GM19397 (cell line): ENCODE measurements at regions not wholly inside any gene's neighbourhood (a gene's known extent, or its start where the extent isn't known, plus 50 kb on each side); places are given as distances from the start of the nearest gene placed in this dataset.
"Not testable (repeated sequence)": the region's sequence is repeated elsewhere in the genome, so short reads cannot be mapped to it uniquely, and the experiment has no call there.

Experiments
- ATAC-seq: cut with Tn5 transposase; IDR thresholded peaks from one replicate; pipeline ENCODE4 v1.9.1; 2021; ENCODE audit warnings: mild to moderate bottlenecking, moderate library complexity; ENCODE audit not compliant: unreplicated experiment

DNA sequence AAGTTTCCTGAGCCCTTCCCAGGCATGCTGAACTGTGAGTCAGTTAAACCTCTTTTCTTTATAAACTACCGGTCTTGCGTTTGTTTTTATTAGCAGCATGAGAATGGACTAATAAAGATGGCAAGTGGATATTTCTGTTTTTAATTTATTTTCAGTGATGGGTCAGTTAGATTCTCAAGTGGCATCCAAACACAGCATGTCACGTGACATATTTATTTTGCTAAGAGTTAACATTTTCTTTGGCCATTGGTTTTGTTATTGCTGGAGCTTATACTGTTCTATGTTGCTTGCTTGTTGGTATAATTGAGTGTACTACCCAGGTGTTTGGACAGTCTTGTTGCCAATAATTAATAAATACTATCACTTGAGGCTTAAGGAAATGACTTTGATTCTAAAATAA is 181.7 kb upstream of the MALRD1 start:
- no peak for ATAC-seq

GRCh38 chr10:18868919-18869318 is 179.7 kb upstream of the MALRD1 start:
- no peak for ATAC-seq

GRCh38 chr10:18875477-18875876 is 173.1 kb upstream of the MALRD1 start:
- ATAC-seq, result no peak

GRCh38 chr10:18879284-18879683 is 169.3 kb upstream of the MALRD1 start:
- ATAC-seq, result no peak

GRCh38 chr10:18880530-18880929 is 168.1 kb upstream of the MALRD1 start:
- no peak for ATAC-seq

DNA sequence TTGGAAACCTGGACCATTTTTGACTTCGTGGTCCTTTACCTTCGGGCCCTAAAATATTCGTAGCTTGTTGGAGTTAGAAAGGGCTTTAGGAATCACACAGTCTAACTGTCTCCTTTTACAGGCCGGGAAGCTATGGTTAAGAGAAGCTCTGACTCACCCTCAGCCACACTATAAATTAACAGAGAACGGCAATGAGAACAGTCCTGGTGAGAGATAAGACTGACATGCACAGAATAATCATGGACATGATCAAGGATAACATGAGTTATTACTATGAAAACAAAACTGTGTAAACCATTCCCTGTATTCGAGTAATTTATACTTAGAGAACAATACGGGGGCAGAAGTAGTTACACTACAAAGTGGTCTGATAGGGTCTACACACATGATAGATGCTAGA is 162.5 kb upstream of the MALRD1 start:
- ATAC-seq, result no peak

DNA sequence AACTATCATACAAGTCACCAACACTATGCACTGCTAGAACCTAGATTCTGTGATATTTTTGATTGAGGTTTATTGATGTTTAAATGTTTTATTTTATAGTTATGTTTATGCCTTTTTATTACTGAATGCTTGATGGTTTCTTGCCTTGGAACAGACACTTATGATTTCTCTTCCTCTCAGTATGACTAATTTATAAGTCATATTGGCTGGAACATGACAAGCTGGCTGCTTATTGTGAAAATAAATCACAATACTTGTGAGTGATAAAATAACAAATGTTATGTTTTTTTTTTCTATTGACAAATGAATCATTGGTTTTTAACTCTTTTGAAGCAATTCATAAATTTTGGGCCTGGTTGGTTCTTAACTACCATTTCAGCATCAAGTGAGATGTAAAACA is 142.0 kb upstream of the MALRD1 start:
- no peak for ATAC-seq

DNA sequence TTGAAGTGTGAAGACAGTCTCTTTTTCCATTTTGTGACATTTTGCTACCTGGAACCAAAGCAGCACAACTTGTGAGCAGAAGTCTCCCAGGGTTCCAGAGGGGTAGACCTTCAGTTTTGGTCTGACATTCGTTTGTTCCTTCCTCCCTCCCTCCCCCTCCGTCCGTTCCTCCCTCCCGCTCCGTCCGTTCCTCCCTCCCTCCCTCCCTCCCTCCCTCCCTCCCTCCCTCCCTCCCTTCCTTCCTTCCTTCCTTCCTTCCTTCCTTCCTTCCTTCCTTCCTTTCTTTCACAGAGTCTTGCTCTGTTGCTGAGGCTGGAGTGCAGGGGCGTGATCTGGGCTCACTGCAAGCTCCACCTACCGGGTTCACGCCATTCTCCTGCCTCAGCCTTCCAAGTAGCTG is 131.2 kb upstream of the MALRD1 start:
- ATAC-seq, result not testable (repeated sequence)

- no peak for ATAC-seq
Measured at GRCh38 chr10:18918532-18918931, 130.1 kb upstream of the MALRD1 start.

GRCh38 chr10:18949391-18949790 is 99.2 kb upstream of the MALRD1 start:
- ATAC-seq, result no peak

DNA sequence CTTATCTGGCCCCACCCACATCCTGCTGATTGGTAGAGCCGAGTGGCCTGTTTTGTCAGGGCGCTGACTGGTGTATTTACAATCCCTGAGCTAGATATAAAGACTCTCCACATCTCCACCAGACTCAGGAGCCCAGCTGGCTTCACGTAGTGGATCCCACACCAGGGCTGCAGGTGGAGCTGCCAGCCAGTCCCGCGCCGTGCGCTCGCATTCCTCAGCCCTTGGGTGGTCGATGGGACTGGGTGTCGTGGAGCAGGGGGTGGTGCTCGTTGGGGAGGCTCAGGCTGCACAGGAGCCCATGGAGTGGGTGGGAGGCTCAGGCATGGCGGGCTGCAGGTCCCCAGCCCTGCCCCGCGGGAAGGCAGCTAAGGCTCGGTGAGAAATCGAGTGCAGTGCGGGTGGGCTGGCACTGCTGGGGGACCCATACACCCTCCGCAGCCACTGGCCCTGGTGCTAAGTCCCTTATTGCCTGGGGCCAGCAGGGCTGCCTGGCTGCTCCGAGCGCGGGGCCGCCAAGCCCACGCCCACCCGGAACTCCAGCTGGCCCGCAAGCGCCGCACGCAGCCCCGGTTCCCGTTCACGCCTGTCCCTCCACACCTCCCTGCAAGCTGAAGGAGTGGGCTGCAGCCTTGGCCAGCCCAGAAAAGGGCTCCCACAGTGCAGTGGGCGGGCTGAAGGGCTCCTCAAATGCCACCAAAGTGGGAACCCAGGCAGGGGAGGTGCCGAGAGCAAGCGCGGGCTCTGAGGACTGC is 97.4 kb upstream of the MALRD1 start:
- not testable (repeated sequence) for ATAC-seq

DNA sequence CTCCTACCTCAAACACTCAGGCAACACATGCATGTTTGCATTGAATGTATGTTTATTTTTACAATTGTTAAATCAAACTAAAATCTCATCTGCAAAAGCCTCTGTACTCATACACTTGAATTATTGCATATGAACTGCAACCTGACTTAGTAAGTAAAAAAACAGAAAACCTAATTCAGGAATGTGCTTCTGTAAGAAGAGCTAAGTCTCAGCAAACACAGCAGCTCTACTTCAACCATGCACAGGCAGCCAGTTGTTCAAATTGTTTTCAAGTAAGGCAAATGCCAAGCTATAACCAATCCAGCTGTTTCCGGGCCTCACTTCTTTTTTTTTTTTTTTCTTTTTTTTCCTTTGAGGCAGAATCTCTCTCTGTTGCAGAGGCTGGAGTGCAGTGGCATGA is 93.5 kb upstream of the MALRD1 start:
- ATAC-seq, result no peak

DNA sequence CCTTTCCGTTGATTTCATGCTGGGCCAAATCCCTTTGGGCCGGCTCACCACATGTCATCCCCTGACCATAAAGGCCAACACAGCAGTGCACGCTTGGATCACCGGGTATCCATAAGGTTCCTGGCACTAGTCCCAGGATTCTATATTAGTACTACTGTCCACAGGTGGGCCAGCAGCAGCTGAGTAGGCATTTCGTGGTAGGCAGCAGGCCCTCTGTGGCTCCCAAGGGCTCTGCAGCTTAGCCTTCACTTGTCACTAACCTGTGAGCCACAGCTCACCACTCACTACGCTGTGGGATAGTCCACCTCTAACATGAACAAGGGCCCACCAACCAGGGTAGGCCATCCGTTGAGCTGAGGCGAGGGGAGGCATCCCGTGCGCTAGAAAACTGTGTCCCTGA is 89.2 kb upstream of the MALRD1 start:
- ATAC-seq, result no peak

GRCh38 chr10:18960466-18961079 is 88.0 kb upstream of the MALRD1 start:
- no peak for ATAC-seq

GRCh38 chr10:18968159-18968558 is 80.4 kb upstream of the MALRD1 start:
- no peak for ATAC-seq

GRCh38 chr10:18976696-18977251 is 71.8 kb upstream of the MALRD1 start:
- no peak for ATAC-seq

DNA sequence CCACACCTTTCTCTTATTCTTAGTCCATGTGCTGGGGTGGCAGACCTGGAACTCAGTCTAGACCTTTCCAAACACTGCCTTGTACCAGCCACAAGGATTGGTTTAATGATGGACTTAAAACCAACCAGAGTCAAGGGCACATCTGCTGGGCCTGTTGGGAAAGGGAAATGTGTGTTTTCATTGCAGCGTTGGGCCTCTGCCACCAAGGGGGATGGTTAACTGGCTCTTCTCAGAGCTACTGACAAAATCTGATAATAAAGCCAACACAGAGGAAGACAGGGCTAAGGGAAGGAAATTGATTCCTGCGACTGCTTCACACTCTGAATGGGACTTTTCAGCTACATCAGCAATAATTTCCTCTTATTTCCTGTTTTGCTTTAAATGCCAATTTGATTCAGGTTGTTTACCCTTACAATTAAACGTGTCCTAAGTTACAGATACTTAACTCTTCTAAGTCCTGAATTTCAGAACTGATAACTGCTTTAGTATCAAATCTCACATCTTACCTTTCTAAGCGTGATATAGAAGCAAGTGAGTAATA is 68.4 kb upstream of the MALRD1 start:
- ATAC-seq, result no peak

- no peak for ATAC-seq
Measured at GRCh38 chr10:18984531-18984930, 64.1 kb upstream of the MALRD1 start.

DNA sequence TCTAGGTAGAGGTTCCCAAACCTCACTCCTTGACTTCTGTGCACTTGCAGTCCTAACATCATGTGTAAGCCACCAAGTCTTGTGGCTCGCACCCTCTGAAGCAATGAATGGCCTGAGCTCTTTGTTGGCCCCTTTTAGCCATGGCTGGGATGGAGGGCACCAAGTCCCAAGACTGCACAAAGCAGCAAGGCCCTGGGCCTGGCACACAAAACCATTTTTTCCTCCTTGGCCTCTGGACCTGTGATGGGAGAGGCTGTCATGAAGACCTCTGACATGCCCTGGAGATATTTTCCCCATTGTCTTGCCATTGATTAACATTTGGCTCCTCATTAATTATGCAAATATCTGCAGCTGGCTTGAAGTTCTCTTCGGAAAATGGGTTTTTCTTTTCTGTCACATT is 60.3 kb upstream of the MALRD1 start:
- ATAC-seq, result no peak
